Left lung (tissue), 4 donors: ENCODE measurements at regions not wholly inside any gene's neighbourhood (a gene's known extent, or its start where the extent isn't known, plus 50 kb on each side); places are given as distances from the start of the nearest gene placed in this dataset.

Experiments used
- ATAC-seq: fragments of 200-7000 bp; cut with Tn5 transposase; one replicate; pipeline ENCODE4 v1.9.1; 2020; ENCODE audit warnings: moderate library complexity
- DNase-seq, 4 donors: peaks; one replicate each; pipeline ENCODE4 v3.0.0-alpha.2; 2013 to 2020
- H3K27ac ChIP-seq, 2 donors: fragments of 200-600 bp; sonication (generic) in 1 of 2; one replicate each; pipeline versions ENCODE4 v1.5.0 to v1.8.0; 2020 to 2021
- H3K27me3 ChIP-seq, 2 donors: fragments of 200-600 bp; sonication (generic) in 1 of 2; one replicate each; pipeline versions ENCODE4 v1.5.0 to v1.8.0; 2020 to 2021
- H3K36me3 ChIP-seq, 2 donors: fragments of 200-600 bp; sonication (generic) in 1 of 2; one replicate each; pipeline versions ENCODE4 v1.5.0 to v1.8.0; 2020 to 2021
- H3K4me1 ChIP-seq, 2 donors: fragments of 200-600 bp; one replicate each; pipeline ENCODE4 v1.8.0; 2021
- H3K4me3 ChIP-seq, 2 donors: fragments of 200-600 bp; sonication (generic) in 1 of 2; one replicate each; pipeline versions ENCODE4 v1.5.0 to v1.8.0; 2020 to 2021; ENCODE audit warnings: mild to moderate bottlenecking in 1 of 2
- H3K9me3 ChIP-seq, 2 donors: fragments of 200-600 bp; sonication (generic) in 1 of 2; one replicate each; pipeline versions ENCODE4 v1.5.0 to v1.8.0; 2020 to 2021
- intact Hi-C, 2 donors: fragments of 100-400 bp; cut with DNase I; formaldehyde crosslinking; loops; one replicate each; pipeline versions ENCODE4 v1.11.2 to v1.14.2; 2022
- TF ChIP-seq, protein P1 (sequence below), 2 donors: fragments of 200-600 bp; sonication (generic) in 1 of 2; IDR thresholded peaks; one replicate each; pipeline versions ENCODE4 v1.5.0 to v1.8.0; 2021; ENCODE audit warnings: antibody characterized with exemption in 2 of 2
- donor health status: DM: no; HTN: yes; CAD: no.
- donor health status: DM: no; HTN: no; CAD: no.

DNA sequence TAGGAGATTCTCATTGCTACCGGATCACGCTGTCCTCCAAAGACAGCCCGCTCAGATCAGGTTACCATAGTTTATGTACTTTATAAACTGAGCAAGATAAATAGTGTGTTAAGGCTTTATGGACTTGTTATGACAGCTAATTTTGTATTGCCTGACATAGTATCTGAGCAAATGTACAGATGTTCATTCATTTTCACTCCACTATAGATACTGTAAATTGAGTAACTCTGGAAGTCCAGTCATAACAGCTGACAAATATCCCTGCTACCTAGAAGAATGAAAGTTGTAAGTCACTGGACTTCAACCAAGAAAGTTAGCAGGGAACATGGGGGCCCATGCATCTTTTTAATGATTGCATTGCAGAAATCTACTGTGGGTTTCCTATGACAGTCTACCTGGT is 292.4 kb upstream of the ADAMTS16 start:
- Histone ChIP-seq H3K4me3 (no peak overlapping the region), H3K27me3 (no peaks in the 10 kb centered on the region), H3K27ac (no peak overlapping the region), H3K36me3 (no peaks in the 10 kb centered on the region), H3K4me1 (no peaks in the 10 kb centered on the region), H3K9me3 (peaks cover 0 to 3% of the 10 kb centered on the region in 2 donors)
- intact Hi-C loops = no loop called here
- peak in 2 of 4 donors; percentile 31 to 40 for DNase-seq
- no peak for ATAC-seq
- TF ChIP-seq, protein P1, sequence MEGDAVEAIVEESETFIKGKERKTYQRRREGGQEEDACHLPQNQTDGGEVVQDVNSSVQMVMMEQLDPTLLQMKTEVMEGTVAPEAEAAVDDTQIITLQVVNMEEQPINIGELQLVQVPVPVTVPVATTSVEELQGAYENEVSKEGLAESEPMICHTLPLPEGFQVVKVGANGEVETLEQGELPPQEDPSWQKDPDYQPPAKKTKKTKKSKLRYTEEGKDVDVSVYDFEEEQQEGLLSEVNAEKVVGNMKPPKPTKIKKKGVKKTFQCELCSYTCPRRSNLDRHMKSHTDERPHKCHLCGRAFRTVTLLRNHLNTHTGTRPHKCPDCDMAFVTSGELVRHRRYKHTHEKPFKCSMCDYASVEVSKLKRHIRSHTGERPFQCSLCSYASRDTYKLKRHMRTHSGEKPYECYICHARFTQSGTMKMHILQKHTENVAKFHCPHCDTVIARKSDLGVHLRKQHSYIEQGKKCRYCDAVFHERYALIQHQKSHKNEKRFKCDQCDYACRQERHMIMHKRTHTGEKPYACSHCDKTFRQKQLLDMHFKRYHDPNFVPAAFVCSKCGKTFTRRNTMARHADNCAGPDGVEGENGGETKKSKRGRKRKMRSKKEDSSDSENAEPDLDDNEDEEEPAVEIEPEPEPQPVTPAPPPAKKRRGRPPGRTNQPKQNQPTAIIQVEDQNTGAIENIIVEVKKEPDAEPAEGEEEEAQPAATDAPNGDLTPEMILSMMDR (IDR thresholded peaks at IDR 0.05) = no peak

DNA sequence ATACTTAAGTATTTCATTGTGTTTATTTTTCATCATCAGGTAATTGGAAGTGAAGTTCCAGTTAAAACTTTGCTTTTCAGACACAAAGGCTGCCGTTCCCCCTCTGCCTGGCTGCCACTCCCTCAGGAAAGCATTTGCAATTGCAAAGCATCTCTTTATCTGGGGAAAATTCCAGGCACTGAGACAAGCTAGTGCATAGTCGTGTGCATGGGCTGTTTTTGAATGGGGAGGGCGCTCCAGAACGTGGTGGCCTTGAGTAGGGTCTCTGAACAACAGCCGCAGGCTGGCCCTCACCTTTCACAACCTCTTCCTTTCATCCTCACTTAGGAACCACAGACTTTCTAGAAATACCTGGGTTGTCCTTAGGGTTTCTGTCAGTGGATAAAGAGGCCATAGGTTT is 285.1 kb upstream of the ADAMTS16 start:
- Histone ChIP-seq H3K4me1 (no peaks in the 10 kb centered on the region), H3K36me3 (no peaks in the 10 kb centered on the region), H3K9me3 (peaks cover 0 to 3% of the 10 kb centered on the region in 2 donors), H3K27me3 (no peaks in the 10 kb centered on the region), H3K4me3 (no peak overlapping the region), H3K27ac (no peak overlapping the region)
- intact Hi-C loops = no loop called here
- ATAC-seq (no peak), DNase-seq (no peak)
- TF ChIP-seq, protein P1 (IDR thresholded peaks at IDR 0.05) = no peak

DNA sequence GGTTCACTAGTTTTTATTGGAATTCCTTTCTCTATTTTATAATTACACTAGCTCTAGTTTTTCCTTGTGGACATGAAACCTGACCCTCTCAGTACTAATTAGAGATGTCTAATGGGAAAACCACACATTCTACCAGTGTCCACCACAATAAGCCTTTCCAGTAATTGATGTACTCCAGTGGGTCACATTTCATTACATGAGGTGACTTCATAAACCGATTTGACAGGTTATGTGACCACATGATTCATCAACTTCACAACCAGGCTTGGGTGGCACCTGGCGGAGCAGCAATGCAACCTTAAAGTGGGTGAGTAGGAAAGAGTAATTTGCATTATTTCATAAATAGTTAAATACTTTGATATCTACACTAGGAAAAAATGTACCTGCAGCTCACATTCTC is 284.2 kb upstream of the ADAMTS16 start:
- Histone ChIP-seq H3K4me3 (no peak overlapping the region), H3K27me3 (no peaks in the 10 kb centered on the region), H3K4me1 (no peaks in the 10 kb centered on the region), H3K36me3 (no peaks in the 10 kb centered on the region), H3K9me3 (peaks cover 0 to 2% of the 10 kb centered on the region in 2 donors), H3K27ac (no peak overlapping the region)
- DNase-seq (no peak), ATAC-seq (no peak)
- TF ChIP-seq, protein P1 (IDR thresholded peaks at IDR 0.05) = no peak
- intact Hi-C loops = no loop called here

DNA sequence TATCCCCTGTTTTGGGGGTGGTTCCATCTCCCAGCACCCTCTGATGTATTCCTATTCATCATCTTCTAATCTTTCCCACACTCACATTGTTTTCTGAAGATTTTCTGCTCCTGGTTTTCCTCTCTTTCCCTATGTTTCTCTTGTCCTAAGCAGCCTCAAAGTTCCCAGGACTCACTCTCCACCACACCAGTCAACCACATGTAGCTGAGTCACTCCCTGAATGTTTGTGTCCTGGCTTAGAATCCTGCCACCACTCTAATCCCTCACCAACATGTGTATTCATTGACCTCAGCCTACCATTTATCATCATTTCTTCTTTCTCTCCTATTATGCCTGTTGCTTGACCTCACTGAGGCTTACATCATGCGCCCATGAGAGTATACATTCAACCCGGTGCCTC is 282.4 kb upstream of the ADAMTS16 start:
- Histone ChIP-seq H3K4me1 (no peaks in the 10 kb centered on the region), H3K27me3 (no peaks in the 10 kb centered on the region), H3K9me3 (no peaks in the 10 kb centered on the region), H3K4me3 (no peak overlapping the region), H3K27ac (no peak overlapping the region), H3K36me3 (no peaks in the 10 kb centered on the region)
- ATAC-seq (no peak), DNase-seq (no peak)
- TF ChIP-seq, protein P1 (IDR thresholded peaks at IDR 0.05) = no peak
- intact Hi-C loops = no loop called here

DNA sequence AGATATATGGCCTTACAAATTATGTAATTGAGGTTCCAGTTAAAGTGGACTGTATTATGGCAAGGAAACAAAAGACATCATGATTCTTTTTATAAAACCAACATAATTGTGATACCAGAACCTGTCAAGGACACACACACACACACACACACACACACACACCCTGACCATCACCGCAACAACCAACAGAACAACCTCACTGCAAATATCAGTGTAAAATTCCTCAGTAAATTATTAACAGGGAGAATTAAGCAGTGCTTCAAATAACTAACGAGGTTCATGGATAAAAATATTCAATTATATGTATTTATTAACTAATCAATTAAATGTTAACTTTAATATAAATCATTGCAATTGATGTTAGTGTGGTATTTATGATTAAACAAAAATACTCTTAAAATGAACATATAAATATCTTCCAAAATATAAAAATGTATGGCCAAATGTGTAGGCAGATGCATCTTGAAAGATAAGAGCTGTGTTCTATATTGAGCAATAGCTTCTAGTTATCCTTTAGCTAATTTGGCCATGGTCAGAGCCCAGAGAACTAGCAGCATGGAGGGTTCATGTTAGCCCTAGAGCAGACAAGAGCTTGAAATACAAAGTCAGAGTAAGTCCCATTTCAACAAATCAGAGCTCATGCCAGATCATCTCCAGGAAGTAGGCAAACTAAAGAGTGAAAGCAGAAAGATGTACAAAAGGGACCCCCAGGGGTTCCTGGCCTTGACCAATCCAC is 280.5 kb upstream of the ADAMTS16 start:
- no peak overlapping the region for H3K27ac ChIP-seq
- H3K27me3 ChIP-seq = no peaks in the 10 kb centered on the region
- no peak for DNase-seq
- intact Hi-C loops = no loop called here
- TF ChIP-seq, protein P1 (IDR thresholded peaks at IDR 0.05) = no peak
- no peaks in the 10 kb centered on the region for H3K36me3 ChIP-seq
- H3K4me3 ChIP-seq = no peak overlapping the region
- no peaks in the 10 kb centered on the region for H3K9me3 ChIP-seq
- ATAC-seq = no peak
- H3K4me1 ChIP-seq = no peaks in the 10 kb centered on the region
